G401 (cell line): ENCODE measurements at regions not wholly inside any gene's neighbourhood (a gene's known extent, or its start where the extent isn't known, plus 50 kb on each side); places are given as distances from the start of the nearest gene placed in this dataset.

Experiments
- DNase-seq: peaks from one replicate; pipeline ENCODE4 v3.0.0-alpha.2; 2015; ENCODE audit warnings: low spot score
- in situ Hi-C: cut with HindIII; loops from 2 replicates; pipeline ENCODE4 v1.10.0; 2016; ENCODE audit warnings: low sequenced_read_pairs, mixed read lengths

GRCh38 chr5:3542769-3543168 is 52.9 kb upstream of the IRX1 start:
- no peak for DNase-seq
- in situ Hi-C loops: no loop called here

- DNase-seq: no peak
- in situ Hi-C loops: no loop called here
Measured at GRCh38 chr5:3542158-3542557, 53.5 kb upstream of the IRX1 start.

GRCh38 chr5:3538886-3539285 is 56.7 kb upstream of the IRX1 start:
- in situ Hi-C loops: no loop called here
- no peak for DNase-seq

- DNase-seq: no peak
- in situ Hi-C loops: no loop called here
Measured at GRCh38 chr5:3537942-3538341, 57.7 kb upstream of the IRX1 start.

- no peak for DNase-seq
- in situ Hi-C loops: no loop called here
Measured at GRCh38 chr5:3535414-3536211, 60.0 kb upstream of the IRX1 start.

- DNase-seq: no peak
- in situ Hi-C loops: no loop called here
Measured at GRCh38 chr5:3534997-3535396, 60.6 kb upstream of the IRX1 start.

DNA sequence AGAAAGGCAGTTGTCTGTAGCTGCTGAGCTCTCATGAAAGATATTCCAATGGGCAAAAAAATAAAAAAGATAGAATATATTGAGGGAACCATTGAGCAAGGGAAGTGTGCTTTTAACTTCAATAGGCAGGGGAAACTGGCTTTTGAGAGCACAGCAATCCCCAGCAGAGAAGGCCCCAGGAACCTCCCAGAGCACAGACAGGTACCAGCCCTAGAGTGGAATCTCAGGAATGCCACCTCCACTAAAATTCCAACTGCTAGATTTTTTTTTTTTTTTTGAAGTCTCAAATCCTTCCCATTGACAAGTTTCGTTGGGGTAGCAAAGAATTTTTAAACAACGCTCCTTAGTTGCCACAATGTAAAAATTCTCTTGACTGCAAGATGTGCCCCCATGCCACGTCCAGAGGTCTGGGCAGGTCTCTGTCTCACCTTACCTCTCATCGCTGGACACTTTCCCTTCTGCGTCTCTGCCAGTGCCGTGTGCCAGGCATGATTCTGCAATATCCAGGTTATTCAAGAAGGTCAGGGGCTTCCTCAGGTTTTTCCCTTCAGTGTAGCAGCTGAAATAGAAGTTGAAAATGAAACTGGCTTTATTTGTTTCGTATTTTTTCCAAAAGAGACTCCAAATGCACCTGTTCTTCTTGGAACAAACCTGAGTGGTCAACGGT is 64.2 kb upstream of the IRX1 start:
- no peak for DNase-seq
- in situ Hi-C loops: no loop called here

DNA sequence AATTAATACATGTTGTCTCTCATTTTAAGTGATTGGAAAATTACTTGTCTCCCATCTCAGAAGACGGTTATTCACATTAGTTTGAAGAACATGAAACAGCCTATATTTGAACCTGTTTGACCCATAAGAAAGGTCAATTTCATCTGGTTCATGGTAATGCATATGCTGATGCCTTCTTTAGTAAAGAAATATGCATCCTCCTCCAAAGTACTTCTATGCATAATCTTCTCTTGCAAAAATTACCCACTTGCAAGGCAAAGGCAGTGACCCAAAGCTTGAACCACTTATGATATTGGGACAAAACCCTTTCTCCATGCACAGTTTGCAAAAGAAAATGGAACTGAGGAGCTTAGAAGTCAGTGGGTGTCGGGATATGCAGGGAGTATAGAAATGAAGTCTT is 65.4 kb upstream of the IRX1 start:
- no peak for DNase-seq
- in situ Hi-C loops: no loop called here

- no peak for DNase-seq
- in situ Hi-C loops: no loop called here
Measured at GRCh38 chr5:3526551-3527185, 69.0 kb upstream of the IRX1 start.

DNA sequence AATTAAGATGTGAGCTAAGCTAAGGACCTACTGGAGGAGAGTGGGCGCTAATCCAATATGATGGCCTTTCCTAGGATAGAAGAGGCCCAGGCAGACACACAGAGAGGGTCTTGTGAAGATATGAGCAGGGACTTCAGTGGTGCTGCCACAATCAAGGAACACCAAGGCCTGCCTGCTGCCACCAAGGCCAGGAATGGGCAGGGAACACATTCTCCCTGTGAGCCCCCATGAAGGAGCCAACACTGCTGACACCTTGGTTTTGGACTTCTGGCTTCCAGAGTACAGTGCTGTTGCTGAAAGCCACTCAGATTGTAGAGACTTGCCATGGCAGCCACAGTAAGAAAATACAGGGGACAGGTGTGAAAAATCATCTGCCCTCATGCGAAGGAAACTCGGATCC is 73.1 kb upstream of the IRX1 start:
- in situ Hi-C loops: no loop called here
- DNase-seq: no peak

GRCh38 chr5:3518576-3518975 is 77.1 kb upstream of the IRX1 start:
- in situ Hi-C loops: no loop called here

GRCh38 chr5:3518051-3518450 is 77.6 kb upstream of the IRX1 start:
- in situ Hi-C loops: no loop called here
- DNase-seq: no peak

More at GRCh38 chr5:3518576-3518975, 77.1 kb upstream of the IRX1 start:
- DNase-seq: no peak

- in situ Hi-C loops: no loop called here
Measured at GRCh38 chr5:3517348-3517747, 78.3 kb upstream of the IRX1 start.

GRCh38 chr5:3512361-3513095 is 83.1 kb upstream of the IRX1 start:
- in situ Hi-C loops: no loop called here
- DNase-seq: no peak

More at GRCh38 chr5:3517348-3517747, 78.3 kb upstream of the IRX1 start:
- DNase-seq: no peak

DNA sequence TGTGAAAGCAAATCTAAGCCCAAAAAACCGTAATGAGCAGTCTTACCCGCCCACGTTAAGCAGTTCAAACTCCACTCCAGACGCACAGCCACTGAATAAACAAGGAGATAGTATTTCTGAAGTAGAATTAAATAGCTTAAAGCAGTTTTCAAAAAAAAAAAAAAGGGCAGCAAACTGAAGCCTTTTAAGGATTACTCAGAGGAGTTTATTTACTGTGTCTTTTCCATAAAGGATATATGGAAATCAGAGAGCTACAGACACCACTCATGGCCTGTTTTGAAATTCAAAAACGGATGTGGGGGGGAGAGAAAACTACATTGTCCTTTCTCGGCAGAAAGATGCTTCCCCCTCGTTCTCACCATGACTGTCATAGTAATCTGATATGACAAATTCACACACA is 83.7 kb upstream of the IRX1 start:
- in situ Hi-C loops: no loop called here
- no peak for DNase-seq

DNA sequence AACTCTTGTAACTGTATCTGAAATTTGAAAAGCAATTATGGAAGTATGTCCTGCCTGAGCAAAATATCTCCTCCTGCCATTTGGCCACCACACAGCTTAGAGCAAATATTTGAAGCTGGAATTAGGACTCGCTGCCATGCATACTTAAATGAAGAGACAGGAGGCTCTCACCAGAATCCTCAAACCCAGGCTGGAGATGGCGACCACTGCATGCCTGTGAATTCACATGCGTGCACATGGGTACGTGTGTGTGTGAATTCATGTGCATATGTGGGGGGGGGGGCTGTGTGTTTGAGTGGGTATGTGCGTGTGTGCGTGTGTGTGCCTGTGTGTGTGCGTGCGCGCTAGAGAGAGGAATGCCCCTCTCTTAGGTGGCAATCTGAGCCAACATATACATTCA is 84.1 kb upstream of the IRX1 start:
- no peak for DNase-seq
- in situ Hi-C loops: no loop called here

DNA sequence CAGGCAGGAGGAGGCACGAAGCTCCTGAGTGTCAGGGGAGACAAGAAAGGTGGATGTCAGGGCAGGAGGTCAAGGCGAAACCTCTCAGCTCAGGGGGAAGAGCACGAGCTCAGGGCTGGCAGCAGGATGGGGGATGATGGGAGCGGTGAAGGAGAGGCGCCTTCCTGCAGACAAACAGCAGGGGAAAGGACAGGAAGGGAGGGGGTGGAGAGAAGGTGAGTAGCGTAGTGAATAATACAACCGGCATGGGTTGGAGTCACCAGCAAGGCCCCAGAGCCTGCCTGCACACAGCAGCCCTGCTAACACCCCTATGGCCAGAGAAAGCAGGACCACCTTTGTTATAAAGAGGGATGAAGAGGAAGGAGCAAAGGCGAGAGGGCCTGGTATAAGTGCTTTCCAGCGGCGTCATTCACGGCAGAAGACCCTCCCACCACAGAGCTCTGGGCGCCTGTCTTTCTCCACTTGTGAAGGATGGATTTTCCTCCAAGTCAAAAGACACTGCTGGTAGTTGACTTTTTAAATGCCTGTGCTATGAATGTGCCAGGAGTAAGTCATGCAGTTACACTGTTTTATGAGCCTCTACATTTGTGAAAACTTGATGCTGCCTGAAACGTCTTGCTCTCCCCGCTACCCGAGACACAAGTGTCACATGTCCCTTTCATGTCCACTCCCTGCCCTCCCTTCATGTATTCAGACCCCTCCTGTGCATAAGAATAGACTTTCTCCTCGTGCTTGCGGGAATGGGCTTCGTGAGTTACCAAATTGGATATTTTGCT is 84.8 kb upstream of the IRX1 start:
- DNase-seq: no peak

DNA sequence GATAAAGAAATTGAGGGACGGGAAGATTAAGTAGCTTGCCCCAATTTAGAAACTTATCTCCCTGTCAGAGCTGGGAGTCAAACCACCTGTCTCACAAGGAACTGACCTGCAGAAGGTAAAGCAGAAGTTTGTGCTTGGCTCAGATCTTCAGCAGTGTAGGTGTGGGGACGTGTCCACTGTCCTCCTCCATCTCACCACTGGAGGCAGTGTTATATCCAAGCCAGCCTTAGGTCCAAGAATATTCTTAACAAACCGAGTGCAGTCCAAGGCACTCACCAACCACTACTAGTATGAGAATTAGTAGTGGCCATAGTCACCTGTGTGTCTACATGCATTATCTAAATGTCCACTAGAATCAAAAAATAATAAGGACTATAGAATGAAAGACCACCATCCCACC is 86.3 kb upstream of the IRX1 start:
- in situ Hi-C loops: no loop called here
- DNase-seq: no peak

More for the DNA sequence above, 84.8 kb upstream of the IRX1 start:
- in situ Hi-C loops: no loop called here

DNA sequence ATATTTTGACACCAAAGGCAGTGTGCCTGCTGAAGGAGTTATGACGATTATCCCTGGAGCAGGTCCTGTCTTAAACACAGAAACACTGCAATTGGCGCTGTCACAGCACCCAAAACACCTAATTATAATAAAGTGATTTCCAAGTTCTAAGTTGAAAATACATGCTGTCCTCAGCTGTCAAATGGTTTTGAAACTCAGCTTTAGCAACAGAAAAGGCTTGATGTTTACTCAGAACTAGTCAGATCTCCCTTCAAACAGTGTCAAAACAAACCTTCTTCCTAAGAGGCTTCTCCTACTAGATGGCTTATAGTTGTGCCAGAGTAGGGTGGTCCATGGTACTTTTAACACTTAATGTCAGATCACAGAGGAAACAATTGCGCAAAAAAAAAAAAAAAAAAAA is 87.2 kb upstream of the IRX1 start:
- DNase-seq: no peak
- in situ Hi-C loops: no loop called here
